Right renal pelvis (tissue), 4 donors: ENCODE measurements at regions not wholly inside any gene's neighbourhood (a gene's known extent, or its start where the extent isn't known, plus 50 kb on each side); places are given as distances from the start of the nearest gene placed in this dataset.

Experiments
- DNase-seq, 4 donors: peaks; one replicate each; pipeline ENCODE4 v3.0.0-alpha.2; 2013; ENCODE audit warnings: low read depth in 4 of 4, low spot score in 3 of 4, missing footprints in 1 of 4

DNA sequence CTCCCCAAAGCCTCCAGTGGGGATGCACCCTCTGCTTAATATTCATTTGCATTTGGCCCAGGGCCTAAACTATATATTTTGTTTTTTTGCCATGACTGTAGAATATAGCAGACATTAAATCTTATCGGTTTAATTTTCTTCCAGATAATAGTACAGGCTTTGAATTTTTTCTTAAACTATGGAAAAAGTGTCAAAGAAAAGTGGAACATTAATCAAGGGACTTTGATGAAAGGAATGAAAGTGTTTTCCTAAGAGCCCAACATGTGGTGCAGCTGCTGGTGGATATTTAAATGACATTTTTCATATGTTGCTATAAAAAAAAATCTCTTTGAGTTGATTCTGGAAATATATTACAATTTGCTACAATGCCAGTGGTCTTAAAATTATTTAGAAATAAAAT is 346.8 kb downstream of the CYP26B1 start:
- DNase-seq, result peak in 1 of 4 donors; percentile 29

DNA sequence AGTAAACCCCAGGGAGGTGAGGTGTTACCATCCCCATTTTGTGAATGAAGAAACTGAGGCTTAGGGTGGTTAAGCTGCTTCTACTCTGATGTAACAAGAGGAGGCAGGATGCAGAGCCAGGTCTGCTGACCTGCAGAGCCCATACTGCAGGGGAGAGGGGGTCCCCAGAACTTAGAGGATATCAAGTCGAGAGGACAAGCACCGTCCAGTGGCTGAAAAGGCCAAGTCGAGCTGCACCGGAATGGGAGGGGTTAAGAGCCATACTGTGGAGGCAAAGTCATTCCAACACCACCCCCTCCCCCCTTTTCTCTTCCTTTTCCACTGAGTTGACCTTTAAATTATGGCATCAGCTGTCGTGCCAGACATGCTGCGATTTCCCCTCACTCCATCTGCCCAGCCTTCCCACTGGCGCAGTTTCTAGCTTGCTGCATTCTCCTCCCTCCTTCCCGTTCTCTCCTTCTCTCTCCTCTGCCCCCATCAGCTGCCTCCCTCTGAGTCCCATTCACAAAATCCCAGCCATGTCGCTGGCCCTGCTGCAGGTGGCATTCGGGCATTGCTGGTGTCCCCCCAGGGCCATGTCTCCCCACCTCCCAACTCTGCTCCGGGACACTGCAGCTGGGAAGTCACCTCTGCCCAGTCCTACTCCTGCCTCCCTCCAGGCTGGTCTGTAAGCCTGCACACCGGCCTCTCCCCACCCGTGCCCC is 346.9 kb downstream of the DYSF start:
- DNase-seq, result no peak

DNA sequence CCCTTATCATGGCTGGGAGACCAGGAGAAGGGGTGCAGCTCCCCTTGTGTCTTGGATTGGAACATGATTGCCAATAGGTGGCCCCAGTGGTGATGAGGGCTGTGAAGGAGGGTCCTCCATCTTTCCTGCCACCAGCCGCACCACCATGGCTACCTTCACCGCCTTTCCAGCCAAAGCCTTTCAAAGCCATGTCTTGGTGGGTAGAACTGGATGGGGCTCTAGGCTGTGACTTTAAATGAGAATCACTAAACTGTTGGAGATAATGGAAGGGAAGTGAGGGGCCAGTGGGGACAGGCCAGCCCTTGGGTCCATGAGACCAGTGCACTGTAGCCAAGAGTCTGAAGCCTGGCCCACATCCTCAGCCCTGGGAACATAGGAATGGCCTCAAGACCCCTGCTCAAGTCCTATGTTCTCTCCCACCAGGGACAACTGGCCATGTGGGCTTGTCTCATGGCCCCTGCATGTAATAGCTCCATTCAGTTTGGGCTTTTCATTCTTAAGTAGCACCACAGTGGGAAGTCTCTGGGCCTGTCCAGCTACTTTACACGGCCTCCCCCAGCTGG is 345.7 kb downstream of the DYSF start:
- no peak for DNase-seq

DNA sequence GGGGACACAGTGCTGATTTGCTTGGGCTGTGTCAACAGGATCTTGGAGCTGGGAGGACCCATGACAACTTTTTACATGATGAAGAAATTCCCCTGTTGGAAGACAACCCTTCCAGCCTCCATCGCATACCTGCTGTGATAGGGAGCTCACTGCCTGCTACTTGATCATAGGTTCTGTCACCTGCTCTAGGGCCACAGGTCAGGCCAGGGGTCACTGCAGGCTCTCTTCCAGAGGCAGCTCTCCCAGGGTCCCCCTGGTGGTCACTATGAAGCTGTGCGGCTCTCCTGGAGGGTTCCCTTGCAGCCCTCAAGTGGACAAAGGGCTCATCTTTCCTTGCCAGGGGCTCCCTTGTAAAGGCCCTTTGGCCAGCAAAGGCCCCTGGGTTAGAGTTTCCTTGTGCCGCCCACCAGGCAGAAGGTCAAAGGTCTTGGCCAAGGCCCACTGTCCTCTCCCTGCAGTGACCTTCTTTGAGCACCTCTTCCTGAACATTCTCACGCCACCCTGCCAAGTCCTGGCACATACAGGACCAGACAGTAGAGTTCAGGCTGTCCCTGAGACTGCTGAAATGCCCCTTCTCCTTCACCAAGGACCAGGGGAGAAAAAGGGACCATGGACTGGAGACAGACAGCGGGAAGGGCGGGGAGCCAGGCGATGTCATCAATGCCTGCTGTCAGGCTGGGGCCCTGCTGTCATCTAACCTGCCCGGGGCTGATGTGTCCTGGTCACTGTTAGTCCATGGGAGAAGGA is 345.1 kb downstream of the DYSF start:
- DNase-seq, result no peak

DNA sequence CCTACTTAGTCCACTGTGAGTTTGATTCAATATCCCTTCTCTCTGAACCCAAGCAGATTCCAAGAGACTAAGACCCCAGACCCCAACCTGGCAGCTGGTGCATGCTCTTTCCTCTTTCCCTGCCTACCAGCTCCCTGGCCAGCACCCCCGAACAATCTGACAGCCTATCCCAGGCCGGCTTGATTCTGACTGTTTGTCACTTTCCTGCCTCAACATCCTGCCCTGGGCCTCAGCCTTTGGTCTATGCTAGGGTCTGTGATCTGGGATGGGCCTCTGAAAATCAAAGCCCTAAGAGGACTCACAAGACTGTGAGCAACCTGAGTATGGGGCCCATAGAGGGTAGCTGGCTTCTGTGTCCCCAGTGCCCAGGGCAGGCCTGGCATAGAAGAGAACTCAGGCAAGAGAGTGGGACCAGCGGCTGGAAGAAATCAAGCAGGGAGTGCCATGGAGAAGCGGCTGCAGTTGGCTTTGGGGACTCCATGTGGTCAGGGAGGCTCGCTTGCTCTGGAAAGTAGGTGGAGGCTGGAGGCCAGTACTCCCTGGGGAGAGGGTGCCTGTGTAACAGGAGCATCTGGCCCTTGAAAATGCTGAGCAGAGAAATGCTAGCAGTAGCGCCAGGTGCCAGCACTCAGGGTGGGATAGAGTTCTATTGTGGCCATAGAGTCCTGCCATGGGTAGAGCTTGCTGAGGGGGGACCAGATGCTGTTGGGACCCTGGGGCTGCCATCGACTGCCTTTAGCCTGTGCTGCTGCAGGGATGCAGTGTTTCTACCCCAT is 343.9 kb downstream of the DYSF start:
- no peak for DNase-seq

DNA sequence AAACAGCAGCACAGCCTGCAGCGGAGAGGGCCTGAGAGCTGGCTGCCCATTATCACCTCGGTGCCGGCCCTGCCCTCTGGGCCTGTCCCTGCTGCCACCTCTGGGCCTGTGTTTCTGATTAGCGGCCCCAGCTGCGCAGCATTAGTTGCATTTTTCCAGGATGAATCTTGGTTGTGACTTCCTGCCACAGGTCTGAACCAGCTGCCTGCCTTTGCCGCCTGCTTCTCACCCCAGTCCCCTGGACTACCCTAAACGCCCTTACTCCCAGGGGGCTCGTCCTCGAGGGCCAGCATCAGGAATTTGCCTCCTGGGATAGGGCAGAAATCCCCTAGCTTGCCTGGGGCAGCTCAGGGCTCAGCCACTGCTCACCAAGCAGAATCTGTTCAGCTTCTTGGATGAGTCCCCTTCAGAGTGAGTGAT is 342.8 kb downstream of the DYSF start:
- DNase-seq, result no peak

DNA sequence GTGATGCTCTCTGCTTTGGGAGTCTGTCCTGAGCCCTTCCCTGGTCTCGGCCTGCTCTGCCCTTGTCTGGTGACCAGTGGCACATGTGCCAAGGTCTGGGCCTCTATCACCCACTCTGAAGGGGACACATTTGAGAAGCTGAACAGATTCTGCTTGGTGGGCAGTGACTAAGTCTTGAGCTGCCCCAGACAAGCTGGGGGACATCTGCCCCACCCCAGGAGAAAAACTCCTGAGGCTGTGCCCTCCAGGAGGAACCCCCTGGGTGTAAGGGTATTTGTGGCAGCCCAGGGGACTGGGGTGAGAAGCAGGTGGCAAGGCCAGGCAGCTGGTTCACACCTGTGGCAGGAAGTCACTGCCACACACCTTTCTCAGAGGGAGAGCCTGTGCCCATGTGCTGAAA is 342.1 kb downstream of the DYSF start:
- no peak for DNase-seq

DNA sequence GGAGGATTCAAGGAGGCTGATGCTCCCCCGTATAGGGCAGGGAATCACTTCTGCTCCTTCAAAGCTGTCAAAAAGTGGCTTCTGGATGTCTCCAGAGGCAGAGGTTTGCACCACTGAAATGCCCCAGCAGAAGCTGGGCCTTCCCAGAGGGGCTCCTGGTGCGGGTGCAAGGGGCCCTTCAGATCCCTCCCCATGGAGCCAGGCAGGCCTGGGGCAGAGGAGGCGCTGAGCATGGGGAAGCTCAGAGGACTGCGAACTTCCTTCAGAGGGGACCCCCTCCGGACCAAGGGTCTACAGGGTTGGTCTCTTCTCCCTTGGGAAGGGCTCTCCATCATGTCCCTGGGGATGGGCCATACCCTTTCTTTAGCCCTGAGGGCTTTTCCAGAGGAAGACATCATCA is 341.2 kb downstream of the DYSF start:
- no peak for DNase-seq

DNA sequence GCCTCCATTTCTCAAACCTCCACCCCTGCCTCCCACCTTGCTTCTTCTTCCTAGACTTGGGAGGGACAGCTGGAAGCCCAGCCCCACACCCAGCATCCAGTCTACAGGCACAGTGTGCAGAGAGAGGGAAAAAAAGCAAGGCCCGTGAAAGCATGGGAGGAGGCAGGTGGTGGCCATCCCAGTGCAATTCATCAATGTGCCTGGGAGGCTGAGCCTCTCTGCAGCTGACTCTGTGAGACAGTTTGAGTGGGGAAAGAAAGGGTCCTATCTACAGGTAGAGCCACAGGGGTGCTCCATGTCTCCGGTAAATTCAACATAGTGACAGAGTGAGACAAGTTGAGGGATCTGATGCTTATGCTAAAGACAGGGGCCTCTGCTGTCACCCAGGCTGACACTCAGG is 340.6 kb downstream of the DYSF start:
- no peak for DNase-seq

DNA sequence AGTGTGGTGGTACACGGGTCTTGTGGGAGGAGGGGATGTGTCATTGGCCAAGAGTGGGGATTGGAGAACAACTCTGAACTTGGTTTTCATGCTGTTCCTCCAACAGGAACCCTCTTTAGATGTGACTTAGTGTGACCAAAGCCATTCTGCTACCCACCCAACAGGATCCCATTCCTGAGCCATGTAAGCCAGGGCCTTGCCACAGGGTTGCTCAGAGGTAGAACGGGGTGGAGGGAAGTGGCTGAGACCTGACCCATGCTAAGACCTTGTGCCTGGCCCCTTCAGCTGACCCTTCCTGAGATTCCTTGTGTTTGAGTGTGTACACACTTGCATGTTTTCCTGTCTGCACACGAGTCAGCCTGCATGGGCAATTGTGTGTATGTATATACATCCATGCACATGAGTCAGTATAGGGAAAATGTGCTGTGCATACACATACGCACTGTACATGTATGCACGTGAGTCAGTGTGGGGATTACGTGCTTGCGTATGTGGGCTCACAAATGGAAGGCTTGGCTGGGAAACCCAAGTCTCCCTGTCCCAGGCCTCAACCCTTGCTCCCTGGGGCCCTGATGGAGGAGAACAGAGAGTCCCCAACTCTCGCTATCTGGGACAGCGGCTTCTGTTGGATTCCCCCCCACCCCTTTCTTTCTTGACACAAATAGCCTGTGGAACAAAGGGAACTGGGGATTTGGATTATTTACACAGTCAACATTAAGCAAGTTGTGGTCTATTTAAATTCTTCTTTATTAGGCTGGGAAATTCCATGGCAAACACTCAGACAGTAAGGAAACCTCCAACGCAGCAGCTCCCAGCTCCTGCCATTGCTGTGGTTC is 339.8 kb downstream of the DYSF start:
- no peak for DNase-seq

DNA sequence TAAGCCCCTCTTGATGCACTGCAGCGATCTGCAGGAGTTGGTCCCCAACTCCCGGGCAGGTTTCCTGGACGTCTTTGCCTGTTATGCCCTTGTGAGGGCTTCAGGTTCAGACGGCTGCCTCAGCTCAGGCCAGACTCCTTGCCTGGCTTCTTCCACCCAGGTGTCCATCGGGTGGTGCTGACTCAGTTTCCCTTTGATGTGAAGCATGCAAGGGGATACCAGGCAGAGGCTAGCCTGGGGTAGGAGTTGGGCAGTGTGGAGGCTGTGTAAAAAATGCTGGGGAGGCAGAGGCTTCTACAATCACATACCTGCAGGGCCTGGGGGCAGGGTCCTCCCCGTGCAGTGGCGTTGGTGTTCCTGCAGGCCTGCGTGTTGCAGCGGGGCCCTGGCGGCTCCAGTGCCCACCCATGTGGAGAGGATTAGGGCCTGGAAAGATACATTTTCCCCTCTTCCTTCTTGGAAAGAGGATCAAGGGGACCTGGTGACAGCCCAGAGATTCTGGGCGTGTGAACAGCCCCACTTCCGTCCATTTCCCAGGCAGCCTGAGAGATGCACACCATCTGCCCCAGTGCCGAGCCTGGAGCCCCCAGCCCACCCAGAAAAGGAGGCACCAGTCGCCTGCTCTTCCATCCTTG is 338.3 kb downstream of the DYSF start:
- no peak for DNase-seq

DNA sequence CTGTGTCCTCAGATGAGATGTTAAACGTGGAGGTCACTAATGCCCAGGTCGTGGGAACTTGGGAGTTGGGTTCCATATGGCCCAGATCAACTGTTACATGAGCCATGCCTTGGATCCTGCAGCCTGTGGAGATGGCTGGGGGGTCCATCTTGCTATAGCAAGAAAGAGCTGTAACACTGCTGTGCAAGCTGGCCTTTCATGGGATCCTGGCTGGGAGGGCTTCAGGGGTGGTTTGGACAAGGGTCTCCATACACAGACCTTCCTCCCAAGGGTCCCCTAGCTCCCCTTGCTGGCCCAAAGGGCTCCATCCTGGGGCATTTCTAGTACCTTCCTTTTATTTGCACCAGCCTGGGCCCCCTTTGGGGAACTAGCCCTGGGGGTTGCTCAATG is 337.7 kb downstream of the DYSF start:
- no peak for DNase-seq

DNA sequence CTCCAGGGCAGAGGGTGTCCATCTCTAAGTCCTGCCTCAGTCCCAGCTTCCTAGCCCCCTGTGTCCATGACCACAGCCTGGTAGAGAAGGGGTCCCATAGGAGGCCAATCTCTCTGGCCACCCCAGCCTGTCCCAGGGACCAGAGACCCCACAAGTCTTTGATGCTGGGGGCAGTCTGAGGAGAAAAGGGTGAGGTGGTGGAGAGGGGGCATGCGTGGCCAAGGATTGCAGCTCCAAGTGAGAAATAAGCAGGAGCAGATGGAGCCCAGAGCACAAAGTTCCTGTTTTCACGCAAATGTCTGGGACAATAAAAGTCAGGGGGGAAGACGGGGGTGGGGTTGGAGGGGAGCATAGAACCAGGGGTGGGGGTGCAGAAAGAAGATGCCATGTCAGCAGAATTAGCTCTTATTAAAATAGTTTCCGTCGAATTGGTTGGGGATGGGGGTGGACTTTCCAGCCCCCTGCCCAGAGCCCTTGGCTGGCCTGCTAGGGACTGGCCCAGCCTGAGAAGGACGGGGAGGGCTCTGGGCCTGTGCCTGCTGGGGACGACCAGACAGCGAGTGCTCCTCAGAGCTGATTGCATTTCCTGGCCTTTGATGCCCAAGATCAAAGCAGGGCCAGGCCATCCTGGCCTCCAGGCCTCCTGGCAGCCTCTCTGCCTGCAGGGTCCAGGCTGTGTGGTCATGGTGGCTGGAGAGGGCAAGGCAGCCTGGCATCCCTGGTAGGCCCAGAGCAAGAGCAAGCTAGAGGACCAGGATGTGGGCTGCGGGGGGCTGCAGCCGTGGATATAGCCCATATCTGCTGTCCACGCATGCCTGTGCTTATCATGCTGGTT is 337.1 kb downstream of the DYSF start:
- no peak for DNase-seq

DNA sequence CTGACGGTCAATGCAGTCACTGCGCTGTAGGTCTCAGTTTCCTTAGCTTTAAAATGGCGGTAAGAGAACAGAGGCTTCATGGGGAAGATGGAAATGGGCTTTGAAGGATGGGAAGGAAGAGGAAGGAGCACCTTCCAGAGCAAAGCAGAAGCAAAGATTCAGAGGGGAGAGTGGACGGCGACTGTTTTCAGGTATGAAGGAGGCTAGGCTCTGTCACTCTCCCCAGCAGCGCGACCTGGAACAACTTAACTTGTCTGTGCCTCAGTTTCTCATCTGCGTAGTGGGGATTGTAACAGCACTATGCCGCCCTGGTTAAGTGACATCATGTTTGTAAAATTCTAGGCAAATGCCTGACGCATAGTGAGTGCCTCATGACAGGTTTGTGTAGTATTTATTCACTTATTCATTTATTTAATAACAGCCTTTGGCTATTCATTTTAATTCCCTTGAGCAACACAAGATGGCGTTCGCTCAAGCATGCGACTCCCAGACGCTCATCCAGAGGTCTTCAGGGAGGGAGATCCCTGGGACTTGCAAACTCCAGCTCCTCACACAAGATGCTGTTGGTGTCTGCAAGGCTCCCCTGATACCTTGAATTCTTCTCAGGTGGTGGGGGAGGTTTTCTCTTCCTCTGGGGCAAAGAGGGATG is 336.3 kb downstream of the DYSF start:
- DNase-seq, result no peak

DNA sequence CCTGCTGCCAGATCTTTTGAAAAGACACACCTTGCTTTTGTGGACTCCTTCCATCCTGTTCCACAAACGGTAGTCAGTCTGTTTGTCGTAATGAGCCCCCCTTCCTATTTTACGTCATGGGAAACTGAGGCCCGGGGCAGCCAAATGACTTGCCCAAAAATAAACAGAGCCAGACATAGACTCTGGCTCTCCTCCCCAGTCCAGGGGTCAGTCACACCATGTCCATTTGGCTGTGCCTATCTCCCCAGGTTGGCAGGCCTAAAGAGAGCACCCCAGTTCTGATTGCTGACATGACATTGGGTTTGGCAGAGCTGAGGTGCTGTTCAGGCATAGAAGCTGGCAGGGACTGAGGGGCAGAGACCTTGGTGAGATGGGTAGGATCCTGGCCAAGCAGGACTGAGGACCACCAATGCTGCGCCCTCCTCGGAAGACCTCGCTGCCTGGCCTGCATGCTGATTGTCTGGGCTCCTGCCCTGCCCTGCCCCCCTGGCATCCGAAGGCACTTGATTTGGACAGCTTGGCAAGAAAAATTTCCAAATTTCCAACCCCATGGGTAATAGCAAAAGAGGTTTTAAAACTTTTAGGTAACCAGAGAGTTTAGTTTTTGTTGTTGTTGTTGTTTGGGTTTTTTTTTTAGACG is 335.4 kb downstream of the DYSF start:
- no peak for DNase-seq

DNA sequence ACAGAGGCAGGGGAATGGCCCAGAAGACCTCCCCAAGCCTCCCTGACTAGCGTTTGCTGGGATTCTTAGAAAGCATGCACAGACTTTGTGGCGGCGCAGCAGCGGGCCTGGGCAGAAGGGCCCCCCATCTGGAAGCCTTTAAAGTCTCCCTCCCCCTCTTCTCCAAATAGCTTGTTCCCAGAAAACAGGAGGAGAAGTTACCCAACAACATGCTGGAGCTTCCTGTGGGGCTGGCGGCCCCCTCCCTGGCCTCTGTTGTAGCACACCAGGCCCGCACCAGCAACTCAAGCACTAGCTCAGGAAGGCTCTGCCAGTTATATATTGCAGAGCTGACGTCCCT is 334.8 kb downstream of the DYSF start:
- no peak for DNase-seq

DNA sequence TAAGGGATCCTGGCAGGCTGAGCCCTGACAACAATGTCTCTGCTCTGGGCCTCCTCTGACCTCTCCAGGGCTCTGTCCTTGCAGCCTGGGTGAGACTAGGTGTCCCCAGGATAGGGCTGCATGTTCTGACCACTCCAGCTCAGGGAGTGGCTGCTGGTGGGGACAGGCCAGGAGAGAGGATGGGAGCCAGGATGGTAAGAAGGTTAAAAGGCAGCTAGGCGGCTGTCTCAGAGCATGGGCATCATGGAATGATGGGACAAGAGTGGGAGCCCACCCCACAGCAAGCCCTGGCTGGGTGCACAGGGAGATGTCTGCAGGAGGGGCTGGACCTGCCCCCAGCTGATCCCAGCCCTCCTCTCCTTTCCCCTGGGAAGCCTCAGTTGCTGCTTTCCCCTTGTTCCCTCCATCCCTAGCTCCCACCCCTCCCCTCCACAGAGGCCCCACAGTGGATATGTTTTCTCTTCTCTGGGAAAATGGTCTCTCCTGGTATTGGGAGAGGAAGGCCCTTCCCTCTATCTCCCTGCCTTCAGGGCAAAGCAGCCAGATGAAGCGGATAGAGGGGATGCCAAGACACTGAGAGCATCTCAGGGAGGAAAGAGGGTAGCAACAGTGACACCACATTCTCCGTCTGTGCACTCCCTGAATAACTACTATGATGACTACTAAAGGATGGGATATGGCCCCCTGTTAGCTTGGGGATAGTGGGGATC is 334.3 kb downstream of the DYSF start:
- no peak for DNase-seq

DNA sequence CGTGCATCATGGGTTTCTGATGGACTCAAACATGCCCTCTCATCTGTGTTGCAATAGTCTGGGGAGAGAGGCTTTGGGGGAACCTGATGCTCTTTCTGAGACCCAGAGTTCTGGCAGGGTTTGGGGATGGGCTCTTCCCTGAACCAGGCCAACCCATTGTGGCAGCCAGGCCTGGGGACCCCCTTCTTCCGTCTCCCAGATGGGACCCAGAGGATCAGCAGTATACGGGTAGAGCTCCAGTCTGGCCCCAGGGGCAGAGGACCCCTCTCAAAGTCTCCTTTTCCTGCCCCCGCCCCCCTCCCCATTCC is 333.7 kb downstream of the DYSF start:
- DNase-seq, result no peak
